ENCODE measurements at regions not wholly inside any gene's neighbourhood (a gene's known extent, or its start where the extent isn't known, plus 50 kb on each side); places are given as distances from the start of the nearest gene placed in this dataset.

GRCh38 chr20:57038608-57039440 lies 227.6 kb downstream of the BMP7 start:
- Histone ChIP-seq H3K9me3 (no peaks in the 10 kb centered on the region), H3K36me3 (no peaks in the 10 kb centered on the region), H3K4me1 (ENCODE audit: insufficient read depth) (no peaks in the 10 kb centered on the region), H3K27me3 (no peaks in the 10 kb centered on the region), H3K27ac (no peak overlapping the region), H3K4me3 (no peak overlapping the region)
- intact Hi-C loops (cut with DNase I) = no loop called here
- no peak for TF ChIP-seq EP300 (IDR thresholded peaks at IDR 0.05)
- TF ChIP-seq CTCF (IDR thresholded peaks at IDR 0.05) = no peak
- no peak for TF ChIP-seq POLR2A (IDR thresholded peaks at IDR 0.05)
- no peak for DNase-seq
- 72 to 78% (median 74%) methylated on average over 4 of the region's 4 CpGs for WGBS, 3 donors

- Histone ChIP-seq H3K4me1 (ENCODE audit: insufficient read depth) (no peaks in the 10 kb centered on the region), H3K36me3 (no peaks in the 10 kb centered on the region), H3K4me3 (no peak overlapping the region), H3K9me3 (no peaks in the 10 kb centered on the region), H3K27ac (no peak overlapping the region), H3K27me3 (no peaks in the 10 kb centered on the region)
- DNase-seq = no peak
- TF ChIP-seq EP300 (IDR thresholded peaks at IDR 0.05) (no peak), POLR2A (IDR thresholded peaks at IDR 0.05) (no peak), CTCF (IDR thresholded peaks at IDR 0.05) (no peak)
- WGBS, 3 donors = 61 to 72% (median 71%) methylated on average over 3 of the region's 3 CpGs
- intact Hi-C loops (cut with DNase I) = no loop called here
These were observed 226.0 kb downstream of the BMP7 start for GRCh38 chr20:57040466-57040865.

- no peak for TF ChIP-seq POLR2A (IDR thresholded peaks at IDR 0.05)
- TF ChIP-seq EP300 (IDR thresholded peaks at IDR 0.05) = no peak
- TF ChIP-seq CTCF (IDR thresholded peaks at IDR 0.05) = no peak
- no peaks in the 10 kb centered on the region for H3K27me3 ChIP-seq
- DNase-seq = no peak
- H3K9me3 ChIP-seq = no peaks in the 10 kb centered on the region
- no peak overlapping the region for H3K27ac ChIP-seq
- 38 to 44% (median 40%) methylated on average over 8 of the region's 8 CpGs for WGBS, 3 donors
- H3K36me3 ChIP-seq = no peaks in the 10 kb centered on the region
- H3K4me3 ChIP-seq = no peak overlapping the region
- intact Hi-C loops (cut with DNase I) = no loop called here
- H3K4me1 ChIP-seq (ENCODE audit: insufficient read depth) = no peaks in the 10 kb centered on the region
These were observed 225.5 kb downstream of the BMP7 start for GRCh38 chr20:57040924-57041323.

GRCh38 chr20:57043091-57043490 lies 223.3 kb downstream of the BMP7 start:
- no peaks in the 10 kb centered on the region for H3K36me3 ChIP-seq
- TF ChIP-seq CTCF (IDR thresholded peaks at IDR 0.05) (no peak), POLR2A (IDR thresholded peaks at IDR 0.05) (no peak), EP300 (IDR thresholded peaks at IDR 0.05) (no peak)
- no peaks in the 10 kb centered on the region for H3K27me3 ChIP-seq
- 57 to 71% (median 66%) methylated on average over 5 of the region's 5 CpGs for WGBS, 3 donors
- no peak for DNase-seq
- no peaks in the 10 kb centered on the region for H3K9me3 ChIP-seq
- no peak overlapping the region for H3K27ac ChIP-seq
- intact Hi-C loops (cut with DNase I) = no loop called here
- no peaks in the 10 kb centered on the region for H3K4me1 ChIP-seq (ENCODE audit: insufficient read depth)
- no peak overlapping the region for H3K4me3 ChIP-seq
